GM18498 (cell line): ENCODE measurements at regions not wholly inside any gene's neighbourhood (a gene's known extent, or its start where the extent isn't known, plus 50 kb on each side); places are given as distances from the start of the nearest gene placed in this dataset.
"Not testable (repeated sequence)": the region's sequence is repeated elsewhere in the genome, so short reads cannot be mapped to it uniquely, and the experiment has no call there.

Experiments
- ATAC-seq: cut with Tn5 transposase; IDR thresholded peaks from one replicate; pipeline ENCODE4 v1.9.1; 2021; ENCODE audit warnings: mild to moderate bottlenecking, moderate library complexity; ENCODE audit not compliant: unreplicated experiment

DNA sequence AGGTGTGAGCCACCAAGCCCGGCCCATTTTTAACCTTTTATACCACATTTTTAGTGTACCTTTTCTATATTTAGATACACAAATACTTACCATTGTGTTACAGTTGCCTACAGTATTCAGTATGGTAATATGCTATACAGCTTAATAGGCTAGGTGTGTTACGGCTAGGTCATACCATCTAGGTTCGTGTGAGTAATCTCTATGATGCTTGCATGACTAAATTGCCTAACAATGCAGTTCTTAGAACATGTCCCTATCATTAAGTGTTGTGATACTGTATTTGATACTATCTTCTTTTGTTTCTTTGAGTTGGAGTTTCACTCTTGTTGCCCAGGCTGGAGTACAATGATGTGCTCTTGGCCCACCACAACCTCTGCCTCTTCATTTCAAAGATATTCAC lies 387.7 kb upstream of the SASH1 start:
- ATAC-seq: no peak

GRCh38 chr6:147958683-147959082 lies 384.0 kb upstream of the SASH1 start:
- no peak for ATAC-seq

- ATAC-seq: no peak
These were observed 381.0 kb upstream of the SASH1 start for GRCh38 chr6:147961481-147962141.

- ATAC-seq: not testable (repeated sequence)
These were observed 377.2 kb upstream of the SASH1 start for GRCh38 chr6:147965448-147965847.

DNA sequence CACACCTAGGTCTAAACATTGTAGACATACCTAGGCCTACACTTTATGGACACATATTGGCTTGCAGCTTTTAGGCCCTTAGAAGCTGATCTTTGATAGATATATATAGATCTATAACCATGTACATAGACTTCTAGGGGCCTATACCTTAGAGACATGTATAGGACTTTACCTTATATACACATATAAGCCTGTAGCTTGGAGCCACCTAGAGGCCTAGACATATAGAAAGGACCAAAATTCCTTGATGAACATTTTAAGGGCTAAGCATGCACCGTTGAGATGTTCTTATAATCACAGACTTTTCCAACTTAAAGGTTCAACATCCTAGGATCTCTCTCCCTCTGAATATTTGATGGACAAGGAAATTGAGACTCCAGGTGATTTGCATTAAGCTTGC lies 371.7 kb upstream of the SASH1 start:
- no peak for ATAC-seq

- ATAC-seq: no peak
These were observed 370.2 kb upstream of the SASH1 start for GRCh38 chr6:147972448-147972847.

GRCh38 chr6:147973806-147974205 lies 368.8 kb upstream of the SASH1 start:
- no peak for ATAC-seq

DNA sequence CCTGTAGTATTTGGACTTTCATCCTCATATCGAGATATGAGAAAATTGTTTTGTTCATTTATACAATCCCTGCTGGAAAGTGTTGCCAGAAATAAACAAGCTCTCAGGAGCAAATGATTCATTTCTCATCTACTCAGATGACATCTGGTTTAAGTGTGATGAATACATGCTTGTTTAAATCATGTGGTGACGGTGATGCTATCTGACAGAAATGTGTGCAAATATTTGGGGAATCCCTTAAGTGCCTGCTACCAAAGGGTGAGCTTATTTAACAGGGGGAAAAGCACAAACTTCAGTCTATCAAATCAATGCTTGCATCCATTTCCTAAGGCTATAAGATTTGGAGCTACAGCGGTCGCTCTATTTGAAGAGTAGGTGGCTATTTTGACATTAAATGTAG lies 368.3 kb upstream of the SASH1 start:
- no peak for ATAC-seq

- no peak for ATAC-seq
These were observed 364.7 kb upstream of the SASH1 start for GRCh38 chr6:147977851-147978465.

GRCh38 chr6:147979966-147980365 lies 362.7 kb upstream of the SASH1 start:
- ATAC-seq: no peak

DNA sequence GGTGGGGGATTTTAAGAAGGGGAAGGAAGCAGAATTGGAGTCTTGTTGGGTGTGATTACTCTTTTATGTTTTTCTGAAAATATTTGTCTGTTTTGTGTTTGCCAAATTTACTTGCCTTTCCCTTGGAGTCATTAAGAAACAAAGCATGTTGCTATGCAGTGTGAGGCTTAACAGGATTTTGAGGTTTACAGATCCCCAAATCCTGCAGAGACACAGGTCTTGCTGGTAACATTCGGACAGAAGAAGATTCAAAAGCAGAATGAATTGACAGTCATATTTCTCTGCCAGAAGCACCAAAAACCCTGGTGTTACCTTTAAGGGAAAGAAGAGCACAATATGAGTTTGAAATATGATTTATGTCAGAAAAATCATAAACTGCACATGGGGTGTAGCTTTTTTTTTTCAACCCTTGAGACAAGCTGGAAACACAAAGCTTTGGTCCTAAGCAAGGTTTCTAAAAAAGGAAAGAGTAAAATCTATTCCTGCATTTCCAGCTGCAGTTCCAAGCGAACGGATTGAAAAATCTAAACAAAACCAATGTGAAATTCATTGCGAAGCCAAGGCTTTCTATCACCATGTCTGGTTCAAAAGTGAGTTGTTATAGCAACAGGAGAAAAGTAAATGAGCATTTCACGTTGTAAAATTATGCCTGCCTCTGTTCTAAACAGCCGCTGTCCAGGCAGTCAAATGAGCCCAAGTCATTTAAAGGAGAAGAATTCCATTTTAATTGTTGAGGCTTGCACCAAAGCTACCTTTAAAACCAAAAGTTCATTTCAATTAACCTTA lies 358.9 kb upstream of the SASH1 start:
- no peak for ATAC-seq

DNA sequence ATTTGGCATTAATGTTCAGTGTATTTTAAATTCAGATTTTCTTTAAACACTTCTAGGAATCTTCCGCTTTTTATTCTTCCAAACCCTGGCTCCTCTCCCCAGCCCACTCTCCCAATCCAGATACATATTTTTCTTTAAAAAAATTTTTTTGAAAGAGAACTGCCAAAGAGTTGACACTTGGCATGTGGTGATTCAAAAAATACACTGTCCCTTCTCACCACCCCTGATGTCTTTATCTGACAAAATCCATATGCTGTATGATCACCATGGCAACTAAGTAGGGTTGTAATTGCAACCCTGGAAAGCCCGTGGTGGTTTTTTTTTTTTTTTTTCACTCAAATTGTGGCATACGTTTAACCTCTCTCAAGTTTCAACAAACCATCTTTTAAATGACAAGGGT lies 355.8 kb upstream of the SASH1 start:
- no peak for ATAC-seq

GRCh38 chr6:147990159-147990558 lies 352.5 kb upstream of the SASH1 start:
- no peak for ATAC-seq

DNA sequence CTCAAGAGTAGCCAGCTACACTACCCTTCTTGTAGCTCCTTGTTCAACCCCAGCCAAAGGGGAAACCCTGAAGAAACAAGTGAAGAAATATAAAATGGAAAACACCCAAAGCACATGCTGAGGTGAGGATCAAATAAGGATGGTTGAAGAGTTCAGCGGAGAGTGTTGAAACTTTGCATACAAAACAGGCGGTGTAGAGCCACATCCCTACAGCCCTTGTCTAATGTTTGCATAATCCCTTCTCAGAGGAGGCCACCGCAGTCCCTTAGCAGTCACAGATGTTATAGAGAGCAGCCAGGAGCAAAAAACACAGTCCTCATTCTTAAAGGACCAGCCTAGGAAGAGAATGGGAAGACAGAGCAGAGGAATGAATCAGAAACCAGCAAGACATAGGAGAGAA lies 350.7 kb upstream of the SASH1 start:
- no peak for ATAC-seq

DNA sequence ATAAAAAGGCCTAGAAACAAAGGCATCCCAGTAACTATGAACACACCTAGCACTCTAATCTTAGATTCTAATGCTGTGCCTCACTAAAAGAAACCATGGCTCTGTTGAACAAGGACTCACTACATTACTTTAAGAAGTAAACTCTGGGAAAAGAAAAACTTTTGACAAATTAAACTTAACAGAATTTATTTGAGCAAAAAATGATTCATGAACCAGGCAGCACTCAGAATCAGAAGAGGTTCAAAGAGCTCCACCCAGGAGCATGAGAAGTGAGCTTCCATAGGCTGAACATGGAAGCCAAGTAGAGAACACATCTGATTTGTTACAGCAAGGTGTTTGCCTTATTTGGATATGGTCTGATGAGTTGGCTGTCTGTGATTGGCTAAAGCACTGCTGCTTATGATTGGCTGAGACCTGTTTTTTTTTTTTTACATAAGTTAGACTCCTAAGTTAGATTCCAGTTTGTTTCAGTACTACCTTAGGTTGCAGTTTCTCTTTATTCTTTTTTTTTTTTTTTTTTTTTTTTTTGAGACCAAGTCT lies 343.6 kb upstream of the SASH1 start:
- no peak for ATAC-seq

DNA sequence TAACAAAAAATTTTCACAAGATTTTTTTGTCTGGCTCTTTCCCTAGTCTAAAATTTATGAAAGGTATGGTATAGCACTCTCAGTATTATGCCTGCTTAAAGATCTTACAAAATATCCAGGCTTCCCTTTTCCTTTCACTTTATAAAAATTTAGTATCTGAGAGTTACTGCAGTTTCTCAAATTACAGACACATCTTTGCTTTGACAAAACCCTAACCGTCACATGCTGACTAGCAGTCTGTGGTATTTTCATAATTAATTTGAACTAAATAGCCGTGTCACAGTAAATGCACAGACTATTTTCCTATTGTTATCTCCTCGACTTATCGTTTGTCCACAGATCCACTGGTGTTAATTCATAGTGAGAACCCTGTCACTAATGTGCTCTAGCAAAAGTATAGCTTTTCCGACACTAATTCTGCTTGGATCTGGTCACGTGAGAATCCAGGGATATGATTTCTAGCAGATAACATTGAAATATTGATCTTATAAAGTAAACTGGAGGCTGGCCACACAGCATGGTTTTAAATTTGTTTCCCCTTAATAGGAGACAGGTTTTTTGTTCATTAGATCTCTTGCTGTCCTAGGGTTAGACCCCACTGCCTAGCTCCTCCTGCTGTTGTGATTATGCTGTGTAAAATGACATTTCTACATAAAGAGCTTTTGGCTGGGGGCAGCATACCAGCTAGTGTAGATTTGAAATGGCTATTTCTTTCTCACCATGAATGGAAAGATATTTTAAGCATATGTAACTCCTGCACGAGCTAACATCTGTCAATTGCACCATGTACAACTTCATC lies 340.6 kb upstream of the SASH1 start:
- ATAC-seq: no peak

DNA sequence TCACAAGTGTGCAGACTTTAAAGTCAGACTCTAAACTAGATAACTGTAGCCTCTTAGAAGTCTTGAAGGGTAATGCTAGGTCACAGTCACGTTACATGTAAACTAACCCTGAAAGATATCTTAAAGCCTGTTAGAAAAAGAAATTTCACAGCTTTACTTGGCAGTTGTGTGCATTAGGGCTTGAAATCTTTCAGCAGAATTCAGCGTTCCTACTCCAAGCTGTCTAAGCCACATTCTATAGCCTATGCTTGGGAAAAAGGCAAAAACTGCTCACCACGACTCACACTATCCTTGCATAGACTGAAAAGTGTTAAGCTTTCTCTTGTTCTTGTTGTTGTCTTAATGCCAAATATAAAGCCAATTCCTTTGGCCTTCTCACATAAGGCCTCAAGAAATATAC lies 338.0 kb upstream of the SASH1 start:
- no peak for ATAC-seq

GRCh38 chr6:148005806-148006205 lies 336.8 kb upstream of the SASH1 start:
- ATAC-seq: no peak

GRCh38 chr6:148010516-148010915 lies 332.1 kb upstream of the SASH1 start:
- not testable (repeated sequence) for ATAC-seq

DNA sequence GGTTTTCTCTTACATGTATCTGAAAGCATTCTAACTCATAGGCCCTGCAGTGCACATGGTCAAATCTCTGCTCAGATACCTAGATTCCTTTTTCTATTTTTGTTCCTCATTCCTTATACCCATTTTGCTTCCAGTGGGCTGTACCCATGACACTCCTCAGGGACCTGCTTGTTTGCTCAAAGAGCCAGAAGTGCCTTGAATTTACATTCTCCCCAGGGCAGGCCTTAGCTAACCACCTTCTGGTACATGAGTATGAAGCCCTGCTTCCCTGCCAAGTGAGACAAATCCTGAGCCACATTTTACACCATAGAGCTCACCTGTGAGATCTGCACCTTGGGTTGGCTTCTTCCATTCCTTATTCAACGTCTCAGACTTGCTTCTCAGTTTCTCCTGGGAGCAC lies 326.6 kb upstream of the SASH1 start:
- ATAC-seq: no peak

DNA sequence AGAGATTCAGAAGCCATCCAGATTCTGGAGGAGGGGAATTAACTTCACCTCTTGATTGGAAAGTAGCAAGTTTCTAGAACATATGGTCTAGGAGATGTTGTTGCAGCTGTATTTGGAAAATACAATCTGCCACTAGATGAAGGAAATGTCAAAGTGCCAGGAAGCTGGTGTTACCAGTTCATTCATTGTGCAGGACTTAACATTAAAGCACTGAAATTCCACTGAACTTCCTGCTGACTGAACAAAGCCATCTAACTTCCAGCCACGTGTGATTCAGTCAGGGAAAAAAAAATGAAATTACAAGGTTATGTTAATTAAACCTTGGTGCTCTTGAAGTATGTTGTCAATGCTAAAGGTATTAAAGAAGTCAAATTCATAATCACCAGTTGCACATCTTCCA lies 321.5 kb upstream of the SASH1 start:
- no peak for ATAC-seq
